K562 (cell line): ENCODE measurements at regions not wholly inside any gene's neighbourhood (a gene's known extent, or its start where the extent isn't known, plus 50 kb on each side); places are given as distances from the start of the nearest gene placed in this dataset.

ENCODE experiments used
- ATAC-seq: fragments of 200-7000 bp; cut with Tn5 transposase; 3 replicates; pipeline ENCODE4 v1.9.1; 2020; ENCODE audit warnings: moderate library complexity
- BruUV-seq: library from RNA; stranded (reverse); fragments of 400-500 nt; replicated peaks from 2 replicates; lab custom pipeline; 2021; lab: Mats Ljungman, UMichigan
- CTCF ChIA-PET: fragments of 300-600 bp; formaldehyde crosslinking; extraction: SDS; loops from one replicate; lab custom pipeline; 2021; ENCODE audit warnings: low intra/inter-chr PET ratio; lab: Yijun Ruan, JAX
- POLR2A ChIA-PET: fragments of 300-600, 350-650 bp; sonication (Branson Sonifier 250); formaldehyde crosslinking; extraction: SDS; loops from one replicate; lab custom pipeline; 2021; ENCODE audit warnings: antibody characterized with exemption, inconsistent platforms; lab: Yijun Ruan, JAX
- DNase-seq, 4 experiments: peaks; one replicate each; pipeline versions ENCODE4 v3.0.0 to v3.0.0-alpha.2; 2011 to 2018; ENCODE audit warnings: low spot score in 3 of 4, mixed read lengths in 3 of 4; ENCODE audit errors: extremely low read depth in 1 of 4
- FAIRE-seq: peaks from 2 replicates; lab custom pipeline; 2011; peaks lifted over from hg19 to GRCh38; lab: Jason Lieb, UNC
- H2AFZ ChIP-seq: 2 replicates; pipeline ENCODE4 v1.6.0; 2011; ENCODE audit warnings: low read depth, low read length, control low read depth, inconsistent platforms
- H3K27ac ChIP-seq: fragments of 200-600 bp; 3 replicates; pipeline ENCODE4 v1.8.0; 2011; ENCODE audit warnings: low read depth, mild to moderate bottlenecking, control low read depth, inconsistent platforms, low read length, moderate library complexity, mixed read lengths; ENCODE audit errors: extremely low read depth
- H3K27me3 ChIP-seq, 2 experiments: fragments of 300-600 bp in 1 of 2; 2 replicates in 1 of 2; 3 replicates in 1 of 2; pipeline versions ENCODE4 v1.6.0 to v1.8.0; 2011; ENCODE audit warnings: inconsistent platforms in 2 of 2, low read length in 2 of 2, mild to moderate bottlenecking in 1 of 2, mixed read lengths in 1 of 2, moderate library complexity in 1 of 2; ENCODE audit not compliant: control insufficient read depth in 2 of 2, insufficient read depth in 2 of 2
- H3K36me3 ChIP-seq: fragments of 300-600 bp; 3 replicates; pipeline ENCODE4 v1.8.0; 2011; ENCODE audit warnings: mild to moderate bottlenecking, low read length, inconsistent platforms; ENCODE audit not compliant: control insufficient read depth, insufficient read depth
- H3K4me1 ChIP-seq, 2 experiments: fragments of 200-600 bp in 1 of 2; replicated peaks in 1 of 2; 2 replicates in 1 of 2; 3 replicates in 1 of 2; pipeline versions ENCODE4 v1.5.1 to v1.8.0; 2011; ENCODE audit warnings: inconsistent platforms in 2 of 2, low read length in 2 of 2, mild to moderate bottlenecking in 1 of 2, mixed read lengths in 1 of 2, moderate library complexity in 1 of 2; ENCODE audit not compliant: control insufficient read depth in 2 of 2, insufficient read depth in 2 of 2
- H3K4me2 ChIP-seq: 2 replicates; pipeline ENCODE4 v1.6.1; 2011; ENCODE audit warnings: low read length, control low read depth, inconsistent platforms, mixed read lengths; ENCODE audit not compliant: insufficient read depth
- H3K4me3 ChIP-seq: fragments of 200-600 bp; sonication (generic), shearing (Covaris generic); 2 replicates; pipeline ENCODE4 v1.5.1; 2016; ENCODE audit warnings: control low read depth, inconsistent platforms
- H3K79me2 ChIP-seq: fragments of 200-600 bp; 3 replicates; pipeline ENCODE4 v1.8.0; 2011; ENCODE audit warnings: low read length, inconsistent platforms; ENCODE audit not compliant: control insufficient read depth, insufficient read depth
- H3K9ac ChIP-seq, 2 experiments: 2 replicates each; pipeline versions ENCODE4 v1.6.0 to v1.6.1; 2011; ENCODE audit warnings: low read depth in 2 of 2, low read length in 2 of 2, control low read depth in 1 of 2, inconsistent platforms in 1 of 2, mild to moderate bottlenecking in 1 of 2, mixed read lengths in 1 of 2; ENCODE audit not compliant: insufficient read depth in 1 of 2
- H3K9me1 ChIP-seq: one replicate; pipeline ENCODE4 v1.6.0; 2011; ENCODE audit warnings: inconsistent platforms, mild to moderate bottlenecking, low read length, moderate library complexity; ENCODE audit not compliant: control insufficient read depth, insufficient read depth
- H3K9me3 ChIP-seq: replicated peaks from 2 replicates; pipeline ENCODE4 v1.5.1; 2011; ENCODE audit warnings: low read depth, low read length, inconsistent platforms; ENCODE audit not compliant: control insufficient read depth, insufficient read depth
- H4K20me1 ChIP-seq: replicated peaks from 2 replicates; pipeline ENCODE4 v1.6.1; 2011; ENCODE audit warnings: low read length, inconsistent platforms, mixed read lengths; ENCODE audit not compliant: control insufficient read depth, insufficient read depth
- ELF4 ChIP-seq: fragments of 450-650 bp; formaldehyde crosslinking; IDR thresholded peaks from 2 replicates; pipeline ENCODE4 v1.4.0; 2022; ENCODE audit warnings: missing genetic modification characterization
- KAT8 ChIP-seq: fragments of 450-650 bp; IDR thresholded peaks from 2 replicates; pipeline ENCODE4 v1.6.1; 2016; ENCODE audit warnings: low read depth, mild to moderate bottlenecking
- L3MBTL2 ChIP-seq: fragments of 450-650 bp; IDR thresholded peaks from 2 replicates; pipeline ENCODE4 v1.6.1; 2016; ENCODE audit warnings: mild to moderate bottlenecking, moderate library complexity
- NR1H2 ChIP-seq: sonication (generic); formaldehyde crosslinking; IDR thresholded peaks from 2 replicates; pipeline ENCODE4 v1.4.0; 2020; ENCODE audit warnings: mild to moderate bottlenecking, missing genetic modification reagents
- POLR2G ChIP-seq: fragments of 200-400 bp; formaldehyde crosslinking; IDR thresholded peaks from 2 replicates; pipeline ENCODE4 v1.6.1; 2017; ENCODE audit warnings: low read depth, mild to moderate bottlenecking, antibody characterized with exemption, low read length, moderate library complexity
- SPI1 ChIP-seq: IDR thresholded peaks from 2 replicates; pipeline ENCODE4 v1.6.1; 2011; ENCODE audit warnings: low read depth, low read length, control low read depth, borderline replicate concordance
- ZBTB17 ChIP-seq: fragments of 450-650 bp; formaldehyde crosslinking; IDR thresholded peaks from 2 replicates; pipeline ENCODE4 v1.4.0; 2020; ENCODE audit warnings: mild to moderate bottlenecking
- ZC3H8 ChIP-seq: fragments of 450-650 bp; IDR thresholded peaks from 2 replicates; pipeline ENCODE4 v1.6.1; 2017
- ZNF561 ChIP-seq: fragments of 450-650 bp; formaldehyde crosslinking; conservative IDR thresholded peaks from 2 replicates; pipeline ENCODE4 v1.4.0; 2020; ENCODE audit warnings: mild to moderate bottlenecking, moderate library complexity
- WGBS: fragments of 100-300 bp; shearing (Covaris generic); methylation state at CpG from one replicate; pipeline ENCODE4 v1.1.6; 2016; ENCODE audit warnings: low coverage, mixed read lengths; ENCODE audit not compliant: insufficient coverage; ENCODE audit errors: missing lambda C conversion rate; 5-methylcytosine and 5-hydroxymethylcytosine counted together
- in situ Hi-C: fragments of 300-500 bp; cut with MboI; formaldehyde crosslinking; loops from 4 replicates; pipeline ENCODE4 v1.15.0; 2018; ENCODE audit warnings: inconsistent platforms, mixed read lengths
- intact Hi-C: fragments of 100-400 bp; cut with micrococcal nuclease; formaldehyde crosslinking; loops from 2 replicates; pipeline ENCODE4 v1.14.2; 2022
- TF ChIP-seq, protein P1 (sequence below): fragments of 450-650 bp; formaldehyde crosslinking; IDR thresholded peaks from 2 replicates; pipeline ENCODE4 v1.4.0; 2020; ENCODE audit warnings: mild to moderate bottlenecking, mixed read lengths

DNA sequence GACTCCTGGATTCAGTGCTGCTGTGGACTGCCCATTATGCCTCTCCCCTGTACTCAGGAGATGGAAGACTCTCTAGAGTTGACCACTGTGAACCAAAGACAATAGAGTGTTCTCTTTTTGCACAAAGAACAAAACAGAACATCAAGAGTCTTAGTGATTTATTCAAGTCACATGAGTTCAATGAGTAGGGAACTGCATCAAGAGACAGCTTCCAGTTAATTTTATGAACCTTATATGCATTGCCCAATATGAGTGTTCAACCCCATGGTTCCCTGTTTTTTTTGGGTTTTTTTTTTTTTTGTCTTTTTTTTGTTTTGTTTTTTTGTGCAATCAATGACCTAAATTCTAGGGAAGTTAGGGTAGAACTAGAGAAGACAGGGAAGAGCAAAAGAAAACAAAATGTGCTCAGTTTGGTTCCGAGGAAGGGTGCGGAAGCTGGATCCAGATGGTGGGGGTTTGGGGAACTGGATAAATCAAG is 224.3 kb downstream of the MAFB start:
- no peak for TF ChIP-seq POLR2G
- TF ChIP-seq ZBTB17: no peak
- no peak for TF ChIP-seq NR1H2 (CRISPR knock-in tag)
- no peak for TF ChIP-seq KAT8
- TF ChIP-seq ZC3H8: no peak
- ChIA-PET CTCF (no interaction called here), POLR2A (no interaction called here)
- Histone ChIP-seq H3K4me1 (no peaks in the 10 kb centered on the region), H3K4me3 (no peak overlapping the region), H3K4me2 (no peak overlapping the region), H3K79me2 (no peaks in the 10 kb centered on the region), H3K9me3 (no peaks in the 10 kb centered on the region), H2AFZ (no peak overlapping the region), H3K9ac (no peak overlapping the region), H3K36me3 (no peaks in the 10 kb centered on the region), H3K27me3 (no peaks in the 10 kb centered on the region), H3K9me1 (no peaks in the 10 kb centered on the region), H4K20me1 (no peaks in the 10 kb centered on the region), H3K27ac (no peak overlapping the region)
- ATAC-seq: no peak
- WGBS: 26% methylated on average over 2 of the region's 2 CpGs
- BruUV-seq: no TSS peak
- in situ Hi-C loops: no loop called here
- no peak for FAIRE-seq
- intact Hi-C loops: no loop called here
- no peak for DNase-seq

DNA sequence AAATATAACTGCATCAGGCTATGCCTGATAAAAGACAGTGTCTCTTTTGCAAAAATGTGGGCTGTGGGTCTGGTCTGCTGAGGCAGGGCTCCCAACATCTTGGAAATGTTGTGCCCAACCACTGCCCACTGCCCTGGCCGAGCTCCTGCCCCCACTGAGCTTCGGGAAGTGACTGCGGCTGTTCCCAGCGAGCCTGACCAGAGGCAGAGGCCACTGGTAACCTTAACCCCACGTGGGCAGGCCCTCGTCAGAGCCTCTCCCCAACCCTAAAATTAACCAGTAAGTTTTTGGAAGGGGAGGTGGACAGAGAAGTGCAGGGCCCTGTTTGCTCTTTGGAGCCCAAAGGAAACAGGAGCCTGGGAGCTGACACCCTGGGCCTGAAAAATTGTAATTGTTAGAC is 225.9 kb downstream of the MAFB start:
- Histone ChIP-seq H3K79me2 (no peaks in the 10 kb centered on the region), H3K4me3 (no peak overlapping the region), H4K20me1 (no peaks in the 10 kb centered on the region), H2AFZ (no peak overlapping the region), H3K4me1 (no peaks in the 10 kb centered on the region), H3K4me2 (no peak overlapping the region), H3K27ac (no peak overlapping the region), H3K9ac (no peak overlapping the region), H3K9me3 (no peaks in the 10 kb centered on the region), H3K36me3 (no peaks in the 10 kb centered on the region), H3K9me1 (no peaks in the 10 kb centered on the region), H3K27me3 (no peaks in the 10 kb centered on the region)
- no TSS peak for BruUV-seq
- DNase-seq: no peak
- in situ Hi-C loops: no loop called here
- no peak for FAIRE-seq
- CTCF ChIA-PET: no interaction called here
- ATAC-seq: no peak
- 0% methylated on average over 6 of the region's 6 CpGs for WGBS
- POLR2A ChIA-PET: no interaction called here
- intact Hi-C loops: no loop called here
- TF ChIP-seq ZNF561 (CRISPR knock-in tag) (no peak), L3MBTL2 (no peak), ELF4 (no peak), SPI1 (no peak)
- TF ChIP-seq, protein P1, sequence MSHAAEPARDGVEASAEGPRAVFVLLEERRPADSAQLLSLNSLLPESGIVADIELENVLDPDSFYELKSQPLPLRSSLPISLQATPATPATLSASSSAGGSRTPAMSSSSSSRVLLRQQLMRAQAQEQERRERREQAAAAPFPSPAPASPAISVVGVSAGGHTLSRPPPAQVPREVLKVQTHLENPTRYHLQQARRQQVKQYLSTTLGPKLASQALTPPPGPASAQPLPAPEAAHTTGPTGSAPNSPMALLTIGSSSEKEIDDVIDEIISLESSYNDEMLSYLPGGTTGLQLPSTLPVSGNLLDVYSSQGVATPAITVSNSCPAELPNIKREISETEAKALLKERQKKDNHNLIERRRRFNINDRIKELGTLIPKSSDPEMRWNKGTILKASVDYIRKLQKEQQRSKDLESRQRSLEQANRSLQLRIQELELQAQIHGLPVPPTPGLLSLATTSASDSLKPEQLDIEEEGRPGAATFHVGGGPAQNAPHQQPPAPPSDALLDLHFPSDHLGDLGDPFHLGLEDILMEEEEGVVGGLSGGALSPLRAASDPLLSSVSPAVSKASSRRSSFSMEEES (CRISPR knock-in tag): no peak
